ENCODE measurements at regions not wholly inside any gene's neighbourhood (a gene's known extent, or its start where the extent isn't known, plus 50 kb on each side); places are given as distances from the start of the nearest gene placed in this dataset. TPM values are rescaled to one million over a fixed set of nuclear protein-coding genes. Genes with fewer than 3 reads are reported as not detected.

DNA sequence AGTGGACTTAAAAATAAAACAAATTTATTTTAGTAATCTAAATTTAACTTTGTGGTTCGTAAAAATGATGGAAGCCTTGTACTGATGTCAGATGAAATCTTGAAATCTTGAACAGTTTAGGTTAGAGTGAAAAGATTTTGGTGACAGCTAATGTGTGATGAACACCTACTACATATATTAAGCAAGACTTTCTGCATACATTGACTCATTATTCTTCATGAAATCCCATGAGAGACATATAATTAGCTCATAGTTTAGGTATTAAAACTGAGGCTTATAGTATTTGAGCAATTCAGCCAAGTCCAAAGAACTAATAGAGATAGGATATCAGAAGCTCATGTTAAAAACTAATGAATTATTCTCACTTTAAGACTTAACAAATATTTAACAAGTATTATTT lies 66.9 kb upstream of the PCDH7 start:
- H3K27me3 ChIP-seq = no peaks in the 10 kb centered on the region
- no peak overlapping the region for H3K4me3 ChIP-seq
- no peaks in the 10 kb centered on the region for H3K4me1 ChIP-seq (ENCODE audit: insufficient read depth)
- WGBS, 3 donors = 7 to 15% (median 13%) methylated on average over 1 of the region's 1 CpG
- H3K9me3 ChIP-seq = no peaks in the 10 kb centered on the region
- DNase-seq = no peak
- H3K27ac ChIP-seq = no peak overlapping the region
- intact Hi-C loops (cut with DNase I) = no loop called here
- TF ChIP-seq POLR2A (IDR thresholded peaks at IDR 0.05) (no peak), EP300 (IDR thresholded peaks at IDR 0.05) (no peak)
- TF ChIP-seq, protein P1, sequence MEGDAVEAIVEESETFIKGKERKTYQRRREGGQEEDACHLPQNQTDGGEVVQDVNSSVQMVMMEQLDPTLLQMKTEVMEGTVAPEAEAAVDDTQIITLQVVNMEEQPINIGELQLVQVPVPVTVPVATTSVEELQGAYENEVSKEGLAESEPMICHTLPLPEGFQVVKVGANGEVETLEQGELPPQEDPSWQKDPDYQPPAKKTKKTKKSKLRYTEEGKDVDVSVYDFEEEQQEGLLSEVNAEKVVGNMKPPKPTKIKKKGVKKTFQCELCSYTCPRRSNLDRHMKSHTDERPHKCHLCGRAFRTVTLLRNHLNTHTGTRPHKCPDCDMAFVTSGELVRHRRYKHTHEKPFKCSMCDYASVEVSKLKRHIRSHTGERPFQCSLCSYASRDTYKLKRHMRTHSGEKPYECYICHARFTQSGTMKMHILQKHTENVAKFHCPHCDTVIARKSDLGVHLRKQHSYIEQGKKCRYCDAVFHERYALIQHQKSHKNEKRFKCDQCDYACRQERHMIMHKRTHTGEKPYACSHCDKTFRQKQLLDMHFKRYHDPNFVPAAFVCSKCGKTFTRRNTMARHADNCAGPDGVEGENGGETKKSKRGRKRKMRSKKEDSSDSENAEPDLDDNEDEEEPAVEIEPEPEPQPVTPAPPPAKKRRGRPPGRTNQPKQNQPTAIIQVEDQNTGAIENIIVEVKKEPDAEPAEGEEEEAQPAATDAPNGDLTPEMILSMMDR (IDR thresholded peaks at IDR 0.05) = no peak
- H3K36me3 ChIP-seq = no peaks in the 10 kb centered on the region

DNA sequence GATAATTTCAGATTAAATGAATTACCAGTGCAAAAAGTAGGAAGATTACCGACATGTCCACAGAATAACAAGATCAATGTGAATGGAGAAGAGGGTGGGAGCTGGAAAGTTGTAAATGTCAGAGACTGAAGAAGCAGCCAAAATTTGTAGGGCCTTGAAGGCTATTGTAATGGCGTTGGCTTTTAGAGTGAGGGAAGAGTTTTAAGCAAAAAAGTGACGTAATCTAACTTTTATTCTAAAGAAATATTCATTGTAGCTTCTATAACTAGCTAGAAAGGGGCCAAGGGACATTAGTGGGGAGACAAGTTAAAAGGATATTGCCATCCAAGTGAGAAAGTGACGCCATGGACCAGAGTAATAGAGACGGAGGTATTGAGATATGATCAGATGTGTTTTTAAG lies 63.3 kb upstream of the PCDH7 start:
- Histone ChIP-seq H3K27ac (no peak overlapping the region), H3K4me3 (no peak overlapping the region), H3K36me3 (no peaks in the 10 kb centered on the region), H3K27me3 (no peaks in the 10 kb centered on the region), H3K9me3 (no peaks in the 10 kb centered on the region), H3K4me1 (ENCODE audit: insufficient read depth) (no peaks in the 10 kb centered on the region)
- 92 to 93% (median 93%) methylated on average over 5 of the region's 5 CpGs for whole genome bisulfite sequencing, 3 donors
- intact Hi-C loops (cut with DNase I) = no loop called here
- no peak for TF ChIP-seq EP300 (IDR thresholded peaks at IDR 0.05)
- TF ChIP-seq, protein P1 (IDR thresholded peaks at IDR 0.05) = no peak
- TF ChIP-seq POLR2A (IDR thresholded peaks at IDR 0.05) = no peak
- DNase-seq = no peak

DNA sequence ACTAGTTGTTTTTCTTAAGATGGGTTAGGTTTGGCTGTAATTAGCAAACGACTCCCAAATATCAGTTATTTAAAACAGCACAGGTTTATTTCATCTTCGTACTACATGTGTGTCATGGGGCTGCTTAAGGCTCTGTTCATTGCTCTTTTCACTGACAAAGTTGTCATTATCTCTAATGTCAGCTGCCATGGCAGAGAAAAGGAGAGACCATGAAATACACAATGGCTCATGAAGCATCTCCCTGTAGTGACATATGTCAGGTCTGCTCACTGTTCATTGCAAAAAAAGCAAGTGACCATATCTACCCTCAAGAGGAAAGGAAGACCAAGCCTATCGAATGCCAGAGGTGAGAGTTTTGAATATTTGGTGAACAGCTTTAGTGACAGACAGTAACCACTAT lies 52.2 kb upstream of the PCDH7 start:
- H3K4me1 ChIP-seq (ENCODE audit: insufficient read depth) = no peaks in the 10 kb centered on the region
- no peaks in the 10 kb centered on the region for H3K9me3 ChIP-seq
- intact Hi-C loops (cut with DNase I) = no loop called here
- WGBS, 3 donors = 79 to 83% (median 80%) methylated on average over 3 of the region's 3 CpGs
- TF ChIP-seq, protein P1 (IDR thresholded peaks at IDR 0.05) = no peak
- no peak for TF ChIP-seq EP300 (IDR thresholded peaks at IDR 0.05)
- TF ChIP-seq POLR2A (IDR thresholded peaks at IDR 0.05) = no peak
- no peaks in the 10 kb centered on the region for H3K36me3 ChIP-seq
- H3K4me3 ChIP-seq = no peak overlapping the region
- DNase-seq = no peak
- no peak overlapping the region for H3K27ac ChIP-seq
- no peaks in the 10 kb centered on the region for H3K27me3 ChIP-seq

DNA sequence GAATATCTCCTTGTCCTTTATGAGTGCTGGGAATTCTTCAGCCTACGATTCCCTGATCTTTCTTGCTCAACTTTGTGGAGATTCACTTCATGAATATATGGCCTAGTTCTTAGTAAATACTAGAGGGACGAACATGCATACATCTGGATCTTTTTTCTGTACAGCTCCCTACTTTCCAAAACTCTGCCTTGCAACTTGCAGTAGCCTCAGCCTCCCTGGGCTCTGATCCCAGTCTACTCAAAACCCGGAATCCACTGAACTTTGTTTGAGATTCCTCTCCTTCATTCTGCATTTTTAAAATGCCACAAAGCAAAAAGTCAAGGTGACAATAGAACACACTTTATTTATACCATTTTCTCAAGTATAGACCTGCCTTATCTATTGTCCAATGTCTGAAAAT lies 50.0 kb upstream of the PCDH7 start:
- H3K27ac ChIP-seq = no peak overlapping the region
- no peaks in the 10 kb centered on the region for H3K36me3 ChIP-seq
- H3K9me3 ChIP-seq = no peaks in the 10 kb centered on the region
- no peaks in the 10 kb centered on the region for H3K27me3 ChIP-seq
- no peak for DNase-seq
- TF ChIP-seq EP300 (IDR thresholded peaks at IDR 0.05) = no peak
- TF ChIP-seq, protein P1 (IDR thresholded peaks at IDR 0.05) = no peak
- no peak for TF ChIP-seq POLR2A (IDR thresholded peaks at IDR 0.05)
- intact Hi-C loops (cut with DNase I) = no loop called here
- WGBS, 3 donors = 29 to 59% (median 32%) methylated on average over 3 of the region's 3 CpGs
- no peaks in the 10 kb centered on the region for H3K4me1 ChIP-seq (ENCODE audit: insufficient read depth)
- no peak overlapping the region for H3K4me3 ChIP-seq

Small RNA genes lying in the stretch of these regions (small RNA-seq; reads per million reads assigned to genes)
- gene AC097510.1 = not detected
